Brain microvascular endothelial cell (primary cell): ENCODE measurements at regions not wholly inside any gene's neighbourhood (a gene's known extent, or its start where the extent isn't known, plus 50 kb on each side); places are given as distances from the start of the nearest gene placed in this dataset.

Experiments
- DNase-seq: peaks from one replicate; pipeline ENCODE4 v3.0.0-alpha.2; 2020
- H3K27ac ChIP-seq: fragments of 250-450 bp; sonication (Bioruptor Pico); 2 replicates; pipeline ENCODE4 v1.5.1; 2020; ENCODE audit warnings: mild to moderate bottlenecking, moderate library complexity
- H3K27me3 ChIP-seq: fragments of 250-450 bp; sonication (Bioruptor Pico); replicated peaks from 2 replicates; pipeline ENCODE4 v1.5.1; 2020; ENCODE audit warnings: mild to moderate bottlenecking
- H3K36me3 ChIP-seq: fragments of 250-450 bp; sonication (Bioruptor Pico); replicated peaks from 2 replicates; pipeline ENCODE4 v1.5.1; 2020; ENCODE audit warnings: mild to moderate bottlenecking
- H3K4me3 ChIP-seq: 2 replicates; pipeline ENCODE4 v1.5.1; 2011; ENCODE audit warnings: low read depth, mild to moderate bottlenecking, control low read depth, low read length, moderate library complexity
- in situ Hi-C: cut with HindIII; loops from 2 replicates; pipeline ENCODE4 v1.10.0; 2017; ENCODE audit warnings: low sequenced_read_pairs, low pct_ligation_motif_present
- TF ChIP-seq, protein P1 (sequence below): IDR thresholded peaks from 2 replicates; pipeline ENCODE4 v1.5.1; 2011; ENCODE audit warnings: low read depth, mild to moderate bottlenecking, moderate library complexity, low read length, control low read depth, inconsistent platforms; ENCODE audit errors: missing control alignments

DNA sequence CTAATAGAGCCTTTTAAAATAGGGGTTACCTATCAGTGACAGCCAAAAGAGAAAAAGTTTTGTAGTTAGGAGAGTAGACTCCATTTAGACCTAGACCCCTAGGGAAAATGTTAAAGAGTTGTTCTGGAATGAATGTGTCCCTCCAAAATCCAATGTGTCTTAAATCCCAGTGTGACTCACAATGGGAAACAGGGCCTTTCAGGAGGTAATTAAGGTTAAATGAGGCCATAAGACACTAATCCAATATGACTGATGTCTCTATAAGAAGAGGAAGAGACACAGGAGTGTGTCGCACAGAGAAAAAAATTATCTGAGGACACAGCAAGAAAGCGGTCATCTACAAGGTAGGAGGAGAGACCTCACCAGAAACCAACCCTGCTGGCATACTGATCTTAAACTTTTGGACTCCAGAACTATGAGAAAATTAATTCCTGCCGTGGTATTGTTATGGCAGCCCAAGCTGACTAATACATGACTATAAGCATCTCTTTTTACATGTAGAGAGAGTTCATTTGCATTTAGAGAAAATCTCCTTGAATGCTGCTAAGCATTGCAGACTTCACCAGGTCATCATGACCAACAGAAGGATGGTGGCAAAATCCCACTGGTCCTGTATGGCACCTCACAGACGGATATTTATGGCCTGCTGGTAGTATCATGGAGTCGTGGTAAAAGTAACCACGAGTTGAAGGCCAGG is 259.6 kb upstream of the TMTC1 start:
- Histone ChIP-seq H3K36me3 (no peaks in the 10 kb centered on the region), H3K27ac (no peak overlapping the region), H3K4me3 (no peak overlapping the region), H3K27me3 (no peaks in the 10 kb centered on the region)
- no peak for DNase-seq
- in situ Hi-C loops: no loop called here
- TF ChIP-seq, protein P1, sequence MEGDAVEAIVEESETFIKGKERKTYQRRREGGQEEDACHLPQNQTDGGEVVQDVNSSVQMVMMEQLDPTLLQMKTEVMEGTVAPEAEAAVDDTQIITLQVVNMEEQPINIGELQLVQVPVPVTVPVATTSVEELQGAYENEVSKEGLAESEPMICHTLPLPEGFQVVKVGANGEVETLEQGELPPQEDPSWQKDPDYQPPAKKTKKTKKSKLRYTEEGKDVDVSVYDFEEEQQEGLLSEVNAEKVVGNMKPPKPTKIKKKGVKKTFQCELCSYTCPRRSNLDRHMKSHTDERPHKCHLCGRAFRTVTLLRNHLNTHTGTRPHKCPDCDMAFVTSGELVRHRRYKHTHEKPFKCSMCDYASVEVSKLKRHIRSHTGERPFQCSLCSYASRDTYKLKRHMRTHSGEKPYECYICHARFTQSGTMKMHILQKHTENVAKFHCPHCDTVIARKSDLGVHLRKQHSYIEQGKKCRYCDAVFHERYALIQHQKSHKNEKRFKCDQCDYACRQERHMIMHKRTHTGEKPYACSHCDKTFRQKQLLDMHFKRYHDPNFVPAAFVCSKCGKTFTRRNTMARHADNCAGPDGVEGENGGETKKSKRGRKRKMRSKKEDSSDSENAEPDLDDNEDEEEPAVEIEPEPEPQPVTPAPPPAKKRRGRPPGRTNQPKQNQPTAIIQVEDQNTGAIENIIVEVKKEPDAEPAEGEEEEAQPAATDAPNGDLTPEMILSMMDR: no peak

DNA sequence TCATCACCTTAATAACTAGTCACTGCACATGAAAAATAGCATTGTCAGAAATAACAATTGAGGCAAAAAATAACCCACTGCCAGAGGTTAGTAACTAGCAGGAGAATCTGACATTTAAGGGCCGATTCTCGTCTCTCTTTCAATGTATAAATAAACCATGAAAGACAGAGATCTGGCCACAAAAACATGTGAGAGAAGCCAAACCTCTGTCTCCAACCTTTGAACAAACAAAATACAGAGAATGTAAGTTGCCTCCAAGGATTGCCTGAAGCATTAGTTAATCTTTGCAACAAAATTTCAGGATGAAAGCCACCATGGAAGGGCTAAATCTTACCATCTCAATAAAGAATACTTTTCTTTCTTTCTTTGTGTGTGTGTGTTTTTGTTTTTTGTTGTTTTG is 257.4 kb upstream of the TMTC1 start:
- in situ Hi-C loops: no loop called here
- H3K27me3 ChIP-seq: no peaks in the 10 kb centered on the region
- no peak for DNase-seq
- no peak overlapping the region for H3K27ac ChIP-seq
- H3K36me3 ChIP-seq: no peaks in the 10 kb centered on the region
- TF ChIP-seq, protein P1: no peak
- no peak overlapping the region for H3K4me3 ChIP-seq

DNA sequence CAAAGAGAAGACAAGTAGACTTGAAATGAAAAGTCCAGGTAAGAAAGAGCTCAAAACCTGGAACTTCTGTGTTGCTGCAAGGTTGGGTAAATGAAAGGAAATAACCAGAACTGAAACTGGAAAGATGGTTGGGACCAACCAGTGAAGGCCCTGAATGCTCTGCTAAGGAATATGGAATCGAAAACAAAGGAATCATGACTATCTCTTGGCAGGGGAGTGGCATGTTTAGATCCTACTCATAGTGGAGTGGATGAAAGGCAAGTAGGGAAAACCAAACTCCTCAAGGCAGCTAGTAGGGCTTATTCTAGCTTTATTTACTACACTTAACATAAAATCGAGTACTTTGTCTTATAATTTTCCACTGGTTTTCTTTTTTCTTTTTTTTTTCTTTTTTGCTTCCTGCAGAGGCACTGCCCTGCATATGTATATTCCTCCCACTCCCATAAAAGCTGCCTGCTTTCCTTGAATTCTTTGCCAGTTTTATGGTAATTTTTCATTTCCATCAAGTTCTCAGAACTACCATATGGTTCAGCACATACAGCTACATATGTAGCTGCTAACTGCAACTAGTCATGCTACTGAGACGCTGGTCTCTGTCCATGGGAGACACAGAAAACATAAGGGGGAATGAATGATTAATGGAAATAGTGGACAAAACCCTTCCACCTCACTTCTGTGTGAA is 247.1 kb upstream of the TMTC1 start:
- Histone ChIP-seq H3K36me3 (no peaks in the 10 kb centered on the region), H3K4me3 (no peak overlapping the region), H3K27ac (no peak overlapping the region), H3K27me3 (no peaks in the 10 kb centered on the region)
- TF ChIP-seq, protein P1: no peak
- no peak for DNase-seq
- in situ Hi-C loops: no loop called here

DNA sequence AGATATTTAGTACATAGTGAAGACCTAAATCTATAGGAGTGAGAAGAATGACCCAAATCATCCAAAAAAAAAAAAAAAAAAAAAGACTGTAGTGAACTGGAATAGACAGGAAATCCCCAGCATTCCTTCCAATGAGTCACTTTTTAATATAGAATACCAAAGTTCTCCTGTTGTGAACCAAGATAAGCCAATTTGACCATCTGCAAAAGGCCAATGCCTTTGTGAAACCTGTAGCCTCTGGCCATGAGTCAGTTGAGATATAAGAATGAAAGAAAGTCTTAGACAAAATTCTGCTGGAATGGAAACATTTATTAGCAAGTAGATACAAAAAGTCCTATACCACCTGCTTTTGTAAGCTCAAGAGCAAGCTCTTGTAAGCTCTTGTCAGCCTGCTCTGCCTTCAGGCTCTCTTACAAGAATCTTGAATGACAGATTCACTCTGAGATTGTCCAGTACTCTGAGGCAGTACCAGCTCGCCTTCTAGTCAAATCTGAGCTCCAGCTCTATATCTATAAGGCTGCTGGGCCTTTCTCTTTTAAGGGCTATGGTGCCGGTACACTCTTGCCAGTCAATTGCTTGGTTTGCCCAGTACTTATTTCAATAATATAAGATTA is 243.0 kb upstream of the TMTC1 start:
- Histone ChIP-seq H3K36me3 (no peaks in the 10 kb centered on the region), H3K27ac (peak overlapping the region; percentile 77), H3K4me3 (no peak overlapping the region), H3K27me3 (no peaks in the 10 kb centered on the region)
- peak; percentile 80 for DNase-seq
- in situ Hi-C loops: no loop called here
- TF ChIP-seq, protein P1: no peak

DNA sequence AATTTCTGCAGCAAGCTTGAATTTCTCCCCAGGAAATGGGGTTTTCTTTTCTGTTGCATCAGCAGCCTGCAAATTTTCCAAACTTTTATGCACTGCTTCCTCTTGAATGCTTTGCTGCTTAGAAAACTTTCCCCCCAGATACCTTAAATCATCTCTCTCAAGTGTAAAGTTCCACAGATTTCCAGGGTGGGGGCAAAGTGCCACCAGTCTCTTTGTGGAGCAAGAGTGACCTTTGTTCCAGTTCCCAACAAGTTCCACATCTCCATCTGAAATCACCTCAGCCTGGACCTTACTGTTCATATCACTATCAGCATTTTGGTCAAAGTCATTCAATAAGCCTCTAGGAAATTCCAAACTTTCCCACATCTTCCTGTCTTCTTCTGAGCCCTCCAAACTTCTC is 241.6 kb upstream of the TMTC1 start:
- in situ Hi-C loops: no loop called here
- no peak for DNase-seq
- H3K4me3 ChIP-seq: no peak overlapping the region
- peak overlapping the region; percentile 77 for H3K27ac ChIP-seq
- TF ChIP-seq, protein P1: no peak
- H3K27me3 ChIP-seq: no peaks in the 10 kb centered on the region
- no peaks in the 10 kb centered on the region for H3K36me3 ChIP-seq
